Adrenal gland (tissue), 9 donors: ENCODE measurements at regions not wholly inside any gene's neighbourhood (a gene's known extent, or its start where the extent isn't known, plus 50 kb on each side); places are given as distances from the start of the nearest gene placed in this dataset.

Experiments
- DNase-seq, 7 donors: peaks; one replicate each; pipeline ENCODE4 v3.0.0-alpha.2; 2019 to 2020
- H3K27ac ChIP-seq, 5 donors: fragments of 200-600 bp; sonication (generic) in 4 of 5; 1 replicate in 3 of 5; 2 replicates in 2 of 5; pipeline versions ENCODE4 v1.5.1 to v1.8.0; 2016 to 2020; ENCODE audit warnings: mild to moderate bottlenecking in 1 of 5
- H3K27me3 ChIP-seq: fragments of 200-600 bp; 2 replicates; pipeline ENCODE4 v1.8.0; 2021
- H3K36me3 ChIP-seq, 2 donors: fragments of 200-600 bp; replicated peaks in 1 of 2; 1 replicate in 1 of 2; 2 replicates in 1 of 2; pipeline versions ENCODE4 v1.5.1 to v1.8.0; 2018 to 2022
- H3K4me1 ChIP-seq, 2 donors: fragments of 200-600 bp; replicated peaks in 1 of 2; 1 replicate in 1 of 2; 2 replicates in 1 of 2; pipeline versions ENCODE4 v1.5.1 to v1.8.0; 2018 to 2021
- H3K4me3 ChIP-seq, 4 donors: fragments of 200-600 bp; sonication (generic) in 3 of 4; one replicate each; pipeline ENCODE4 v1.5.1; 2016 to 2018
- H3K9me3 ChIP-seq, 3 donors: fragments of 200-600 bp; sonication (generic) in 1 of 3; replicated peaks in 1 of 3; 1 replicate in 2 of 3; 2 replicates in 1 of 3; pipeline versions ENCODE4 v1.5.1 to v1.8.0; 2016 to 2021
- CTCF ChIP-seq, 6 experiments: fragments of 450-650 bp in 4 of 6; fragments of 200-600 bp in 2 of 6; sonication (generic) in 1 of 6; IDR thresholded peaks; 1 replicate in 5 of 6; 2 replicates in 1 of 6; pipeline versions ENCODE4 v1.5.1 to v1.8.0; 2016 to 2021; ENCODE audit warnings: antibody characterized with exemption in 6 of 6, mild to moderate bottlenecking in 2 of 6, moderate library complexity in 1 of 6
- POLR2A ChIP-seq, 2 donors: fragments of 450-650 bp; IDR thresholded peaks; one replicate each; pipeline ENCODE4 v1.6.1; 2017; ENCODE audit warnings: antibody characterized with exemption in 2 of 2, mild to moderate bottlenecking in 2 of 2, moderate library complexity in 1 of 2
- WGBS, 4 donors: extraction: QIAGEN DNeasy Blood & Tissue Kit in 2 of 4; methylation state at CpG; one replicate each; pipeline versions ENCODE4 v1.1.5 to v1.1.7; 2013 to 2017; 5-methylcytosine and 5-hydroxymethylcytosine counted together
- intact Hi-C, 2 donors: fragments of 100-400 bp; cut with DNase I; formaldehyde crosslinking; loops; one replicate each; pipeline versions ENCODE4 v1.14.1 to v1.15.0; 2022 to 2023
- donor health status: healthy with polysubstance abuse.
- donor health status: Bipolar disorder and iron deficiency.
- donor health status: DM: yes; HTN: yes; CAD: no.
- donor health status: DM: no; HTN: no; CAD: no.
- donor health status: DM: no; HTN: no; CAD: no.

GRCh38 chr2:129847043-129847442, 132.4 kb upstream of the RAB6C start:
- intact Hi-C loops: no loop called here
- no peaks in the 10 kb centered on the region for H3K36me3 ChIP-seq
- H3K27ac ChIP-seq: no peak overlapping the region
- H3K9me3 ChIP-seq: no peaks in the 10 kb centered on the region
- TF ChIP-seq CTCF (IDR thresholded peaks at IDR 0.05) (no peak), POLR2A (IDR thresholded peaks at IDR 0.05) (no peak)
- no peak for DNase-seq
- no peak overlapping the region for H3K4me3 ChIP-seq
- no peaks in the 10 kb centered on the region for H3K4me1 ChIP-seq
- no peaks in the 10 kb centered on the region for H3K27me3 ChIP-seq
- 45 to 49% (median 46%) methylated on average over 1 of the region's 1 CpG; no CpG with 5 or more reads in 1 of the 4 donors for WGBS, 4 donors

- intact Hi-C loops: no loop called here
- no peaks in the 10 kb centered on the region for H3K27me3 ChIP-seq
- no peak overlapping the region for H3K4me3 ChIP-seq
- H3K27ac ChIP-seq: no peak overlapping the region
- no peaks in the 10 kb centered on the region for H3K4me1 ChIP-seq
- DNase-seq: no peak
- WGBS, 4 donors: 13 to 23% (median 18%) methylated on average over 6 of the region's 6 CpGs
- no peaks in the 10 kb centered on the region for H3K36me3 ChIP-seq
- TF ChIP-seq CTCF (IDR thresholded peaks at IDR 0.05) (peak; percentile 70 to 79 (median 75)), POLR2A (IDR thresholded peaks at IDR 0.05) (no peak)
- H3K9me3 ChIP-seq: no peaks in the 10 kb centered on the region
Observed at GRCh38 chr2:129849559-129850160, 129.8 kb upstream of the RAB6C start.

GRCh38 chr2:129857200-129857599, 122.3 kb upstream of the RAB6C start:
- no peaks in the 10 kb centered on the region for H3K36me3 ChIP-seq
- WGBS, 4 donors: 59 to 76% (median 74%) methylated on average over 4 of the region's 4 CpGs
- intact Hi-C loops: no loop called here
- no peak overlapping the region for H3K27ac ChIP-seq
- no peak overlapping the region for H3K4me3 ChIP-seq
- no peaks in the 10 kb centered on the region for H3K27me3 ChIP-seq
- DNase-seq: no peak
- no peaks in the 10 kb centered on the region for H3K9me3 ChIP-seq
- TF ChIP-seq POLR2A (IDR thresholded peaks at IDR 0.05) (no peak), CTCF (IDR thresholded peaks at IDR 0.05) (no peak)
- H3K4me1 ChIP-seq: no peaks in the 10 kb centered on the region

- TF ChIP-seq CTCF (IDR thresholded peaks at IDR 0.05) (no peak), POLR2A (IDR thresholded peaks at IDR 0.05) (no peak)
- Histone ChIP-seq H3K9me3 (no peaks in the 10 kb centered on the region), H3K36me3 (no peaks in the 10 kb centered on the region), H3K27me3 (no peaks in the 10 kb centered on the region), H3K4me1 (no peaks in the 10 kb centered on the region), H3K4me3 (no peak overlapping the region), H3K27ac (no peak overlapping the region)
- intact Hi-C loops: no loop called here
- WGBS, 4 donors: 78 to 85% (median 81%) methylated on average over 6 to 9 of the region's 9 CpGs
- DNase-seq: no peak
Observed at GRCh38 chr2:129859175-129859574, 120.3 kb upstream of the RAB6C start.
